GM19438 (cell line): ENCODE measurements at regions not wholly inside any gene's neighbourhood (a gene's known extent, or its start where the extent isn't known, plus 50 kb on each side); places are given as distances from the start of the nearest gene placed in this dataset.

Source experiments
- ATAC-seq: cut with Tn5 transposase; IDR thresholded peaks from one replicate; pipeline ENCODE4 v1.9.1; 2021; ENCODE audit warnings: low read depth; ENCODE audit not compliant: unreplicated experiment

DNA sequence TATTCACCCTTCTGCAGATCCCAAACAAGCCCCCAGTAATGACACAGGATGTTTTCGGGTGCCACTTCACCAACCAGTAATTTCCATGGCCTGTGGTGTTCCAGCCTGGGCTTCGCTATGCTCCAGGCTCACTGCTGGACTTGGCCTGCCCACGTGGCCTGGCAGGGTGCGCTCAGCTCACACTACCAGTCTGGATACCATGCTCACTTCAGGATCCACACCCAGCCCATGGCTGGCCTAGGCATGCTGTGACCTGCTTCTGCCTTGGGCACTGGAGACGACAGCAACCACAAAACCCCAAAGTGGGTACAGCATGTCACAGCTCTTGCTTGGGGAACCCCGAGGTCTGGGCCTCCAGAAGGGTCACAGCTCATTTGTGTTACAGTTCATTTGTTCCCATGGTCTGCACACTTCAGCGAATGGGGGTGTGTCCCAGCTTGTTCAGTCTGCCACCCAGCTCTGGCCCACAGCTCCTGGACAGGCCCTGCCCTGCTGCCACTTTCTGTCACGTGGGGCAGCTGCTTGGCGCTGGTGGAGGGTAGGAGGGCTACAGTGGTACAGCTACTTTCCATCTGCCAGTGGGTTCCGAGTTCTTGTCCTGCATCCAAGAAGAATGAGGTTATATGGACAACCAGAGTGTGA is 650.8 kb downstream of the MCTP2 start:
- no peak for ATAC-seq

- no peak for ATAC-seq
Measured at GRCh38 chr15:94887391-94887790, 656.0 kb downstream of the MCTP2 start.

GRCh38 chr15:94889153-94889552 is 657.8 kb downstream of the MCTP2 start:
- no peak for ATAC-seq

DNA sequence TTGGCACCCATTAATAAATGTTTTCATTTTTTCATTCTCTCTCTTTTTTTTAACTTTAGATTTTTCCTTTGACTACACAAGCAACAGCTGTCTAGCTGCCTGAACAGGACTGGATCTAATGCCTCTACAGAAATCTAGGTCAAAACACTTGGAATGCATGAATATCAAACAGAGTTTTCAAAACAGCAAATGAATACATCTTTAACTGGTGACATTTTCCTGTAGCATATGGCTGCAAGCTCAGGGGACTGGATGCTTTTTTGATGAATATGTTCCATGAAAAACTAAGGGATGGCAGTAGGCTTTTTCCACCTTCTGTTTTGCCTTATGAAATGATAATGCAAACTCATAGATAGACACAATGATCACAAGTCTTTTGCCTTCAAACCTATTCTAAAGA is 661.7 kb downstream of the MCTP2 start:
- no peak for ATAC-seq

GRCh38 chr15:94894056-94894455 is 662.7 kb downstream of the MCTP2 start:
- ATAC-seq: no peak

DNA sequence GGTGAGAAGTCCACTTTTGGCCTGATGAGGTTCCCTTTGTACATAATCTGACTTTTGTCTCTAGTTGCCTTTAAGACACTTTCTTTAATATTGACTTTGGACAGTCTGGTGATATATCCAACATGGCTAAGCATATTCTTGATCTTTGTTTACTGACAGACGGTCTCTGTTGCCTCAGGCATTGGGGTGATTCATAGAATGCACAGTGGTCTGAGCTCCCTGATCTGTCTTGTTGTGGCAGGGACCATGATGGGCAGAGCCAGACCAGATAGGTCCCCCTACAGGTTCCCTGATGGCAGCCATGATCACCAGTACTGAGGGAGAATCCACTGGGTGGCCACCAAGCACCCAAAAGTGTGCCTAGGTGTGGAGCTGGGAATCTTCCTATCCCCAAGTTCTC is 678.1 kb downstream of the MCTP2 start:
- no peak for ATAC-seq

- ATAC-seq: no peak
Measured at GRCh38 chr15:94910166-94910565, 678.8 kb downstream of the MCTP2 start.

- no peak for ATAC-seq
Measured at GRCh38 chr15:94912760-94913159, 681.4 kb downstream of the MCTP2 start.

- no peak for ATAC-seq
Measured at GRCh38 chr15:94917068-94917467, 685.7 kb downstream of the MCTP2 start.

GRCh38 chr15:94921936-94922335 is 690.6 kb downstream of the MCTP2 start:
- no peak for ATAC-seq

DNA sequence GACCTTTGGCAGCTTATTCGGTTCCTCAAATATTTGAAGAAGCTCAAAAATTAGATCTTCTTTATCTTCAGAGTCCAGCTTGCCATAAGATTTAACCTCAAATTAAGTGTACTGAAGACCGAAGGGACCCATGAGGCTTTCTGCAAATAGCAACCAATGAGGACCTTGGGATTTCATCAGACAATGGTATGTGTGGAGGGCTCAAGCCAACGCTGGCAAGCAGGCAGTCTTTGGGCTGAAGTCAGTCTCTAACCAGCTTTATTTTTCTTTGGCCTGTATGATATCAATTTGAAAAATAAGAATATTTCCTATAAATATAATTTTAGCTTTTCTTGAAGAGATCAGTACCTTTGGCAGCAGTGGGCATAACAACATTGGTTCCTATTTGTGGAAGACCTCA is 692.7 kb downstream of the MCTP2 start:
- no peak for ATAC-seq

GRCh38 chr15:94924971-94925598 is 693.7 kb downstream of the MCTP2 start:
- no peak for ATAC-seq

DNA sequence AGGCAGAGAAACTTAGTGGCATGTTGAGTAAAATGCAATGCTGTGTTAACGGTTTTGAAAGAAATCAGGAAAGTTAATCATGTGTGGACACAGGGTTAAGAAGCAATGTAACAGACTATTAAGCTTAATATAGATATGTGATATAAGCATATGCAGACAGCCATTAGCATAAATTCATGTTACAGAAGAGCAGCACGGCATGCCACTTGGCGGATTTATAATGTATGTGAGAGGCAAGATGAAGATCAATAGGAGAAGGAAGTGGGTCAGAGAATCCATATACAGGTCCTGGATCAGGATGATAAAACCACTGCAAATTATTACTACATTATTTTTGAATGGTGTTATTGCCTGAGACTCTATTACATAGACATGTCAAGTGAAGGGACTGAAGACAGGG is 694.3 kb downstream of the MCTP2 start:
- ATAC-seq: no peak

DNA sequence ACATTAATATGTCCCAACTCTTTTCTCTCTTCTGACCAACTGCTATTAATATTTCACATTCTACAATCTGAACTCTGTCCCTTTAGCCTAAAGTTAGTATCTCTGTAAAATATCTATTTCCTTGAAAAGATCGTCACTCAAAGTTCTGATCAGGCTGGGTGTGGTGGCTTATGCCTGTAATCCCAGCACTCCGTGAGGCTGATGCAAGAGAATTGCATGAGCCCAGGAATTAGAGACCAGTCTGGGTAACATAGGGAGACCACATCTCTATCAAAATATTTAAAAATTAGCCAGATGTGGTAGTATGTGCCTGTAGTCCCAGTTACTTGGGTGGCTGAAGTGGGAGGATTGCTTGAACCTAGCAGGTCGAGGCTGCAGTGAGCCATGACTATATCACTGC is 695.6 kb downstream of the MCTP2 start:
- no peak for ATAC-seq

DNA sequence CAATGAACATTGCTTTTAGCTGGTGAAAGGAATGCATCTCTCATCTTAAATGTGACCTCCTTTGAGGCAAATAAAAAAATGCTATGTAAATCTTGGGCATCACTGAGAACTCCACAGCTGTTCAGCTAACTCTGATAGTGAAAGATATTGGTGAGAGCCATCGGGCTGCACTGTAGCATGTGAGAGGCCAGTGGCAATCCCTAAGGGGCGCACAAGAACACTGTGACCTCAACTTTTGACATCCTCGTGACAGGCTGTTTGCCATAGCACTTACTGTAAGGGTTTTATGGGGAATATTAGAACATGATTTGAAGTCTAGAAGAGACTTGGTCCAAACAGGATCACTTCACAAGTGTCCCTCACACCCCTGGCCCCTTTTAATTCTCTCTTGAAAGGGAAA is 697.9 kb downstream of the MCTP2 start:
- ATAC-seq: no peak

DNA sequence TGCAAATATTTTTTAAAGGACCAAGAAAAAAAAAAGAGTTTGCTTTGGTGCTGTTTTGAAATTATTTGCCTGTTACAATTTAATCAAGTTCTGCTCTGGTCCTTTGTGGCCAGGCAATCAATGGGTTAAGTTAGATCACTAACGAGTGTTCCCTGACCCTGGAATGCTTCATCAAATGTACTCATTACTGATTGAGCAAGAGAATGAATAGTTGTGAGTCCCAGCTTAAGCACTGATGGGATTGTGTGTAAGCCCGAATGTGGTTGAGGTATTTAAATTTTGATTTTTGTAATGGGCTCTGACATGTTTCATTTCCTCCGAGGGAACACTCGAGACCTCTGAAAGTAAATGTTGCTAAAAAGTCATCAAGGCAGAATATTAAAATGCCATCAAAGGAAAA is 699.1 kb downstream of the MCTP2 start:
- no peak for ATAC-seq

DNA sequence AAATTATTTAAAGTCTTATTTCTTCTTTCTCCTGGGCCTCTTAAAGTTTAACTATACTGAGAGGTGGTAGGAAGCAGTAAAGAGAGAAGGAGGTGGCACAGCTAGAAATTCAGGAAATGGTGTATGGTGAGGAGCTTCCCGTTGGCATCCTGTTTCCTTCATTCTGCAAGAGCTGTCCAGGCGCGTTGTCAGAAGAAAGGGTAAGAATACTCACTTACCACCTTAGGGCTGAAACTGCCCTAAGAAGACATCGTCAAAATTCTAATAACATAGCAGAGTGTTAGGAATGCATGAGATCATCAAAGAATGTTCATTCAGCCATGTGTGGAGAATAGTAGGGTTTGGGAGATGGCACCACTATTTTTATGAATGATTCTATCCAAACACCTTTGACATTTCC is 699.6 kb downstream of the MCTP2 start:
- ATAC-seq: no peak

GRCh38 chr15:94934440-94934839 is 703.1 kb downstream of the MCTP2 start:
- ATAC-seq: no peak

- ATAC-seq: no peak
Measured at GRCh38 chr15:94937242-94937641, 705.9 kb downstream of the MCTP2 start.

DNA sequence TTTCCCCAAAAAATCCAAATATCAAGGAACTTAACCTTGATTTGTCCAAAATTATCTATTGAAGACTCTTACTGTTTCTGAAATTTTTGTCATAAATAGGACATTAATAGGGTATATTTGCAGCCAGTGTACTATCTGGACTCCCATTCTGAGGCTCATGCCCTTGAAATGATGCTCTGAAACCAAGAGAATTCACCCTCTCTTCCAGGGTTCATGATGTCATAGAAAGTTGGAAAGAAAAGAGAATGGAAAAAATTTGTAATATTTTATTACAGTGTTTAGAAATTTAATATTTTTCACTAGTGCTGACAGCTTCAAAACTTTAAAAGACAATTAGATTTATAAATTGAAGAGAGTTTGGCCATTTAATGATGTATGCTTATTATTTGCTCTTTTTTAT is 712.5 kb downstream of the MCTP2 start:
- ATAC-seq: no peak

DNA sequence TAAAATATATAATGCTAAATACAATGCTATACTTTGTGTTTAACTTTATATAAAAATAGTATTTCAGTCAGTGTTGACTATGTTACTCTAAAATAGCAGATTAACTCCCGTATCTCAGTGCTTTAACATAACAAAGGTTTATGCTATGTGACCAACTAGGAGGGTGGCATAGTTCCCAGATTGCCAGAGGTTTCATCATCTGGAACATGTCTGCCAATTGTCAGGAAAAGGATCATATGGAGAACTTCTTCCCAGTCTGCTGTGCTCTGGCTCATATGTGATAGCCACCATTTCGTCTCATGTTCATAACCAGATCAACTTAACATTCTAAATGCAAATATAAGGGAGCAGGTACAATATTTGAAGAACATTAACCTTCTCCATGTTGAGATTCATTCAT is 720.2 kb downstream of the MCTP2 start:
- no peak for ATAC-seq

DNA sequence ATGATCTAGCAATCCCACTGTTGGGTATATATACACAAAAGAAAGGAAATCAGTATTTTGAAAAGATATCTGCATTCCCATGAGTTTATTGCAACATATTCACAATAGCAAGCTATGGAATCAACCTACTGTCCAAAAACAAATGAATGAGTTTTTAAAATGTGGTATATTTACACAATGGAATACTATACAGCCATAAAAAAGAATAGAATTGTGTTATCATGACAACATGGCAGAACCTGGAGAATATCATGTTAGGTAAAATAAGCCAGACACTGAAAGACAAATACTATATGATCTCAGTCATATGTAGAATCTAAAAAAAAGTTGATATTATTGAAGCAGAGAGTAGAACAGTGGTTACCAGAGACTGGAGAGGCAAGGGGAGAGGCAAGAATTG is 732.6 kb downstream of the MCTP2 start:
- ATAC-seq: no peak

DNA sequence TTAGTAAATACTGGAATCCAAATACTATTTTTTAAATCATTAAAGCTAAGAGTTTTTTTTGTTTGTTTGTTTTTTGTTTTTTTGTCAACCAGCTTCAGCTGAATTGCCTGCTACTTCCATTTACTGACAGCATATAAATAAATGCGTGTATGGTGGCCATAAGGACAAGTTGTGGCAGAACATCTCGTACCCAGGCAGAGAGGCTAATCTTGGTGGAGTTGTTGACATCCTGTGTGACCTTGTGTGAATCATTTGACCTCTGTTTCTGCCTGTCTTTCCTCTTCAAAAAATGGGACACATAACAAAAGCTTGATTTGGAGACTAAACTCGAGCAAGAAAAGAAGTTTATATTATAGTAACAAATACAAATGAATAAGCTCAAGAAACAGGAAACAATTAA is 734.2 kb downstream of the MCTP2 start:
- no peak for ATAC-seq
